ENCODE measurements at regions not wholly inside any gene's neighbourhood (a gene's known extent, or its start where the extent isn't known, plus 50 kb on each side); places are given as distances from the start of the nearest gene placed in this dataset.

- 54 to 67% methylated on average over 7 of the region's 7 CpGs for WGBS, 2 donors
- DNase-seq (ENCODE audit: low spot score in 2 of 2): no peak
Observed at GRCh38 chr11:45754741-45755140, 50.2 kb upstream of the SLC35C1 start.

GRCh38 chr11:45754261-45754709 lies 50.7 kb upstream of the SLC35C1 start:
- H3K4me3 ChIP-seq (ENCODE audit: low read depth, poor library complexity, severe bottlenecking): no peak overlapping the region
- TF ChIP-seq POLR2A (IDR thresholded peaks at IDR 0.05): no peak
- TF ChIP-seq, protein P1, sequence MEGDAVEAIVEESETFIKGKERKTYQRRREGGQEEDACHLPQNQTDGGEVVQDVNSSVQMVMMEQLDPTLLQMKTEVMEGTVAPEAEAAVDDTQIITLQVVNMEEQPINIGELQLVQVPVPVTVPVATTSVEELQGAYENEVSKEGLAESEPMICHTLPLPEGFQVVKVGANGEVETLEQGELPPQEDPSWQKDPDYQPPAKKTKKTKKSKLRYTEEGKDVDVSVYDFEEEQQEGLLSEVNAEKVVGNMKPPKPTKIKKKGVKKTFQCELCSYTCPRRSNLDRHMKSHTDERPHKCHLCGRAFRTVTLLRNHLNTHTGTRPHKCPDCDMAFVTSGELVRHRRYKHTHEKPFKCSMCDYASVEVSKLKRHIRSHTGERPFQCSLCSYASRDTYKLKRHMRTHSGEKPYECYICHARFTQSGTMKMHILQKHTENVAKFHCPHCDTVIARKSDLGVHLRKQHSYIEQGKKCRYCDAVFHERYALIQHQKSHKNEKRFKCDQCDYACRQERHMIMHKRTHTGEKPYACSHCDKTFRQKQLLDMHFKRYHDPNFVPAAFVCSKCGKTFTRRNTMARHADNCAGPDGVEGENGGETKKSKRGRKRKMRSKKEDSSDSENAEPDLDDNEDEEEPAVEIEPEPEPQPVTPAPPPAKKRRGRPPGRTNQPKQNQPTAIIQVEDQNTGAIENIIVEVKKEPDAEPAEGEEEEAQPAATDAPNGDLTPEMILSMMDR (IDR thresholded peaks at IDR 0.05): no peak
- intact Hi-C loops (cut with DNase I; ENCODE audit: low total_unique reads): no loop called here
- DNase-seq (ENCODE audit: low spot score in 2 of 2): no peak
- WGBS, 2 donors: 44 to 47% methylated on average over 7 to 8 of the region's 8 CpGs

More at GRCh38 chr11:45754741-45755140, 50.2 kb upstream of the SLC35C1 start:
- TF ChIP-seq, protein P1 (IDR thresholded peaks at IDR 0.05): no peak
- no peak for TF ChIP-seq POLR2A (IDR thresholded peaks at IDR 0.05)
- intact Hi-C loops (cut with DNase I; ENCODE audit: low total_unique reads): no loop called here
- H3K4me3 ChIP-seq (ENCODE audit: low read depth, poor library complexity, severe bottlenecking): no peak overlapping the region

GRCh38 chr11:45752106-45752505 lies 52.8 kb upstream of the SLC35C1 start:
- intact Hi-C loops (cut with DNase I; ENCODE audit: low total_unique reads): no loop called here
- no peak for DNase-seq (ENCODE audit: low spot score in 2 of 2)
- no peak for TF ChIP-seq POLR2A (IDR thresholded peaks at IDR 0.05)
- TF ChIP-seq, protein P1 (IDR thresholded peaks at IDR 0.05): no peak
- H3K4me3 ChIP-seq (ENCODE audit: low read depth, poor library complexity, severe bottlenecking): no peak overlapping the region
- 87 to 90% methylated on average over 11 of the region's 11 CpGs for WGBS, 2 donors

DNA sequence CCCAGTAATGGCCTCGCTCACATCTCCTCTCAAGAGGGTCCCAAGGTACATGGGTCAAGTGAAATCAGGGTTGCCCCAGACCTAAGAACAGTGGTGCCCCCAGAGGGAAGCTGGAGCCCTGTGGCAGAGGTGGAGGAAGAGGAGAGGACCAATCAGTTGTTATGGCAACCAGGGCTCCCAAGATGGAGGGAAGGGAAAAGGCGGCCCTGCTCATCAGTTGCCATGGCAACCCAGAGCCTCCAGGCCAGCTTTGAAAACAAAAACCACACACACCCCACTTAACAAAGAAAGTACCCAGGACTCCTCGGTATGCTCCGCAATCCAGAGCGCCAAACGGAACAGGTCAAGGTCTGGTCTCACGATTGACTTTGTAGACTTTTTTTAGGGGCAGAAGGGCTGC lies 53.5 kb upstream of the SLC35C1 start:
- intact Hi-C loops (cut with DNase I; ENCODE audit: low total_unique reads): no loop called here
- no peak overlapping the region for H3K4me3 ChIP-seq (ENCODE audit: low read depth, poor library complexity, severe bottlenecking)
- WGBS, 2 donors: 68 to 71% methylated on average over 7 of the region's 7 CpGs
- no peak for DNase-seq (ENCODE audit: low spot score in 2 of 2)
- TF ChIP-seq, protein P1 (IDR thresholded peaks at IDR 0.05): no peak
- no peak for TF ChIP-seq POLR2A (IDR thresholded peaks at IDR 0.05)

GRCh38 chr11:45750439-45750838 lies 54.5 kb upstream of the SLC35C1 start:
- no peak overlapping the region for H3K4me3 ChIP-seq (ENCODE audit: low read depth, poor library complexity, severe bottlenecking)
- 64 to 66% methylated on average over 8 of the region's 8 CpGs for WGBS, 2 donors
- TF ChIP-seq, protein P1 (IDR thresholded peaks at IDR 0.05): no peak
- TF ChIP-seq POLR2A (IDR thresholded peaks at IDR 0.05): no peak
- intact Hi-C loops (cut with DNase I; ENCODE audit: low total_unique reads): no loop called here
- no peak for DNase-seq (ENCODE audit: low spot score in 2 of 2)

DNA sequence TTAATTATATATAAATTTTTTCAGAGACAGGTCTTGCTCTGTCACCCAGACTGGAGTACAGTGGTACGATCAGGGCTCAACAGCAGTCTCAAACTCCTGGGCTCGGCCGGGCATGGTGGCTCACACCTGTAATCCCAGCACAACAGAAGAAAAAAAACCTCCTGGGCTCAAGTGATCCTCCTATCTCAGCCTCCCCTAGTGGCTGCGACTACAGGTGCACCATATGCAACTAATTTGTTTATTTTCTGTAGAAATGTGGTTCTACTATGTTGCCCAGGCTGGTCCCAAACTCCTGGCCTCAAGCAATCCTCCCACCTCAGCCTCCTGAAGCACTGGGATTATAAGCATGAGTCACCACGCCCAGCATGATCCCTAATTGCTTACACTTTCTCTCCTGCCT lies 56.1 kb upstream of the SLC35C1 start:
- WGBS, 2 donors: 91 to 97% methylated on average over 5 of the region's 5 CpGs
- DNase-seq (ENCODE audit: low spot score in 2 of 2): no peak
- intact Hi-C loops (cut with DNase I; ENCODE audit: low total_unique reads): no loop called here
- TF ChIP-seq, protein P1 (IDR thresholded peaks at IDR 0.05): no peak
- no peak for TF ChIP-seq POLR2A (IDR thresholded peaks at IDR 0.05)
- no peak overlapping the region for H3K4me3 ChIP-seq (ENCODE audit: low read depth, poor library complexity, severe bottlenecking)
